Activated CD8-positive, alpha-beta T cell treated with anti-CD3 and anti-CD28 coated beads for 36 hours (primary cell): ENCODE measurements at regions not wholly inside any gene's neighbourhood (a gene's known extent, or its start where the extent isn't known, plus 50 kb on each side); places are given as distances from the start of the nearest gene placed in this dataset.

Experiments used
- ATAC-seq: fragments of 200-7000 bp; cut with Tn5 transposase; one replicate; pipeline ENCODE4 v1.10.0; 2021; ENCODE audit warnings: mild to moderate bottlenecking, moderate library complexity
- CTCF ChIA-PET: fragments of 350-600 bp; sonication (Branson Sonifier 250); formaldehyde crosslinking; loops from one replicate; lab custom pipeline; 2021; ENCODE audit warnings: antibody characterized with exemption; lab: Charles Lee
- POLR2A ChIA-PET: fragments of 350-600 bp; sonication (Branson Sonifier 250); formaldehyde crosslinking; loops from one replicate; lab custom pipeline; 2021; ENCODE audit warnings: antibody characterized with exemption; lab: Charles Lee
- DNase-seq: peaks from one replicate; pipeline ENCODE4 v3.0.0-alpha.2; 2020
- H3K27ac Mint-ChIP-seq: one replicate; pipeline ENCODE4 v1.8.0; 2021; ENCODE audit warnings: mild to moderate bottlenecking, mixed read lengths
- H3K27me3 Mint-ChIP-seq: one replicate; pipeline ENCODE4 v1.8.0; 2021; ENCODE audit warnings: mixed read lengths
- H3K36me3 Mint-ChIP-seq: one replicate; pipeline ENCODE4 v1.8.0; 2021; ENCODE audit warnings: low read depth, mixed read lengths
- H3K4me1 Mint-ChIP-seq: one replicate; pipeline ENCODE4 v1.8.0; 2021; ENCODE audit warnings: low read depth, mixed read lengths
- H3K4me3 Mint-ChIP-seq: one replicate; pipeline ENCODE4 v1.8.0; 2021; ENCODE audit warnings: mild to moderate bottlenecking, moderate library complexity, mixed read lengths
- H3K9me3 Mint-ChIP-seq: one replicate; pipeline ENCODE4 v1.8.0; 2021; ENCODE audit warnings: mixed read lengths
- intact Hi-C: fragments of 100-400 bp; cut with micrococcal nuclease; formaldehyde crosslinking; loops from one replicate; pipeline ENCODE4 v1.10.0; 2022
- TF ChIP-seq, protein P1 (sequence below): fragments of 200-600 bp; IDR thresholded peaks from one replicate; pipeline ENCODE4 v1.8.0; 2022; ENCODE audit warnings: antibody characterized with exemption, mild to moderate bottlenecking

DNA sequence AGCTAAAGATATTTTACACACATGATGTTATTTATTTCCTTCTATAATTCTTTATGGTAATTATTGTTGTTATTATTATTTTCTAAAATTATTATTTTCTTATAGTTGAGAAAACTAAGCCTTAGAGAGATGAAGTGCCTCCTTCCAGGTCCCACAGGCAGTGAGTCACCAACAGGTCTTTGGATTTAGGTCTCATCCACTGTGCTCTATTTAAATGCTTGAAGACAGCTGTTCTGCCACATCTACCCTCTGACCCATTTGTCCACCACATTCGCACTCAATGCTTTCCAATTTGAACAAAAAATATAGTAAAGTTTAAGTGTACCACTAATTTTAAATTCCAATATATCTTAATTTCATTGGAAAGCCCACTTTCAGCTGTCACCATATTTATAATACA lies 566.4 kb downstream of the PPARGC1A start:
- DNase-seq (no peak), ATAC-seq (no peak)
- Mint-ChIP-seq H3K36me3 (no peaks in the 10 kb centered on the region), H3K27me3 (no peaks in the 10 kb centered on the region), H3K27ac (no peak overlapping the region), H3K9me3 (no peaks in the 10 kb centered on the region), H3K4me3 (no peak overlapping the region), H3K4me1 (peaks cover 7% of the 10 kb centered on the region)
- TF ChIP-seq, protein P1, sequence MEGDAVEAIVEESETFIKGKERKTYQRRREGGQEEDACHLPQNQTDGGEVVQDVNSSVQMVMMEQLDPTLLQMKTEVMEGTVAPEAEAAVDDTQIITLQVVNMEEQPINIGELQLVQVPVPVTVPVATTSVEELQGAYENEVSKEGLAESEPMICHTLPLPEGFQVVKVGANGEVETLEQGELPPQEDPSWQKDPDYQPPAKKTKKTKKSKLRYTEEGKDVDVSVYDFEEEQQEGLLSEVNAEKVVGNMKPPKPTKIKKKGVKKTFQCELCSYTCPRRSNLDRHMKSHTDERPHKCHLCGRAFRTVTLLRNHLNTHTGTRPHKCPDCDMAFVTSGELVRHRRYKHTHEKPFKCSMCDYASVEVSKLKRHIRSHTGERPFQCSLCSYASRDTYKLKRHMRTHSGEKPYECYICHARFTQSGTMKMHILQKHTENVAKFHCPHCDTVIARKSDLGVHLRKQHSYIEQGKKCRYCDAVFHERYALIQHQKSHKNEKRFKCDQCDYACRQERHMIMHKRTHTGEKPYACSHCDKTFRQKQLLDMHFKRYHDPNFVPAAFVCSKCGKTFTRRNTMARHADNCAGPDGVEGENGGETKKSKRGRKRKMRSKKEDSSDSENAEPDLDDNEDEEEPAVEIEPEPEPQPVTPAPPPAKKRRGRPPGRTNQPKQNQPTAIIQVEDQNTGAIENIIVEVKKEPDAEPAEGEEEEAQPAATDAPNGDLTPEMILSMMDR, result no peak
- CTCF ChIA-PET, result no interaction called here
- POLR2A ChIA-PET, result interaction anchor here (1.1 kb wide), 1 partner anchor 11 kb away, joined by 3 read pairs; no protein-coding TSS in a partner anchor
- intact Hi-C loops, result no loop called here

DNA sequence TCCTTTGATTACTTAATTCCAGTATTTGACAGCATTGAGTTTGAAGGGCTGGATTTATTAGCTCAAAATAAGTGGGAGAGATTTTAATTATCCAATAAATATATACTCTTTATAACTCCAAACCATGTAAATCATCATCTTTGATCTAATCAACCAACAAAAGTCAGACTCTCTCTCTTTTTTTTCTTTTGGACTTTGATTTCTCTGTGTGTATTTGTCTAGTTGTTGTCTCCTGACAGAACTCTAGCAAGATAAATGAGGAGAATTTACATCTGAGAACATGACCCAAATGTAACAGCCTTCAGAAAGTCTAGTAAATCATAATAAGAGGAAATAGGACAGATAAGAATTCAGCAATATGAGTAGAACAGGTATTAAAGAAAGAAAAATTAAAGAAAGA lies 567.1 kb downstream of the PPARGC1A start:
- peaks cover 6% of the 10 kb centered on the region for H3K4me1 Mint-ChIP-seq
- DNase-seq (no peak), ATAC-seq (no peak)
- H3K36me3 Mint-ChIP-seq, result no peaks in the 10 kb centered on the region
- H3K27ac Mint-ChIP-seq, result no peak overlapping the region
- TF ChIP-seq, protein P1, result no peak
- intact Hi-C loops, result no loop called here
- POLR2A ChIA-PET, result no interaction called here
- no peak overlapping the region for H3K4me3 Mint-ChIP-seq
- CTCF ChIA-PET, result no interaction called here
- H3K27me3 Mint-ChIP-seq, result no peaks in the 10 kb centered on the region
- H3K9me3 Mint-ChIP-seq, result no peaks in the 10 kb centered on the region

DNA sequence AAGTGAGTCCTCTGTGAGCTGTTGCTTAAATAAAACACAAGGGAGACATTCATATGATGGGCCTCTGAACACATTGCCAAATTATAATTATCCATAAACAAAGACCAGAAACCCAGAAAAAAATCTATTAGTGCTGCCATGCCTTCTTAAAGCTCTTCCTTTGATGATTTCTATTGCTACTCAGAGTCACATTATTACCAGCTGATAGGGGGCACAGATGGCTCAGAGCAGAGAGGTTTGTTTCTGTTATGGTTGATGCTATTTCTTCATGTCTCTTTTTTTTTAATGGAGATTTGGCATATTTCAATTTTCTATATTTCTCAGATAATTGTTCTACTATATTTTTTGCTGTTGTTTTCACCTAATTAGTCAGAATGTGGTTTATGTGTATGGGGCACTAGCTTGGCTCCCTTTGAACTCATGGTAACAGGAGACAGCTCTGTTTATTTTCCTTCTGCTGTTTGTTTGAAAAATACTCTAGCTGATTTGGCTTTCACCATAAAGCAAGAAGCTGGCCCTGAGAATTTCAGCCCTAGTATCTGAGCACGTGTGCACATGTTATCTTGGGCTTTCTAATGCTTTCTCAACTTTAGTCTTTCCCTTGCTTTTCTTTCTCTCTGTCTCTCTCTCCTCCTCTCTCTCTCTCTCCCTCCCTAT lies 568.8 kb downstream of the PPARGC1A start:
- intact Hi-C loops, result no loop called here

DNA sequence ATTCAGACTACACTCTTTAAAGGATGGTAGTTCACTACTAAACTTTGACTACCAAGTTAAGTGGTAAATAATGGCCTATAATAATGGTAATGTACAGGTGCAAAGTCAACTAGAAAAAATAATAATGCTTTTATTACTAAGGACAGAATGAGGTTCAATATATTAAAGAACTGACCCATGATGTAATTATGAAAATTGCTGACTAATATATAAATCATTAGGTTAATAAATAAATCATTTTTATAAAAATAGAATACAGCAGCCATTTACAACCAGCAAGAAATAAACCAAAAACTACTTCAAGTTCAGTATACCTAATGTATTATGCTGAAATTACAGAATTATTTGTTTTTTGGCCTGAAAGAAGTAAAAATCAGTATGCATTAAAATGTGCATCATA lies 577.2 kb downstream of the PPARGC1A start:
- intact Hi-C loops, result no loop called here
- POLR2A ChIA-PET, result no interaction called here
- Mint-ChIP-seq H3K36me3 (no peaks in the 10 kb centered on the region), H3K4me3 (no peak overlapping the region), H3K27ac (no peak overlapping the region), H3K4me1 (no peaks in the 10 kb centered on the region), H3K27me3 (no peaks in the 10 kb centered on the region), H3K9me3 (no peaks in the 10 kb centered on the region)
- no peak for ATAC-seq
- TF ChIP-seq, protein P1, result no peak
- DNase-seq, result no peak
- CTCF ChIA-PET, result no interaction called here

More for the DNA sequence above, 568.8 kb downstream of the PPARGC1A start:
- Mint-ChIP-seq H3K4me1 (peaks cover 5% of the 10 kb centered on the region), H3K4me3 (no peak overlapping the region), H3K36me3 (no peaks in the 10 kb centered on the region), H3K9me3 (no peaks in the 10 kb centered on the region), H3K27ac (no peak overlapping the region), H3K27me3 (no peaks in the 10 kb centered on the region)
- ATAC-seq, result no peak
- no peak for DNase-seq
- TF ChIP-seq, protein P1, result no peak
- CTCF ChIA-PET, result no interaction called here
- POLR2A ChIA-PET, result interaction anchor here (0.8 kb wide), 1 partner anchor 25 kb away, joined by 3 read pairs; no protein-coding TSS in a partner anchor

DNA sequence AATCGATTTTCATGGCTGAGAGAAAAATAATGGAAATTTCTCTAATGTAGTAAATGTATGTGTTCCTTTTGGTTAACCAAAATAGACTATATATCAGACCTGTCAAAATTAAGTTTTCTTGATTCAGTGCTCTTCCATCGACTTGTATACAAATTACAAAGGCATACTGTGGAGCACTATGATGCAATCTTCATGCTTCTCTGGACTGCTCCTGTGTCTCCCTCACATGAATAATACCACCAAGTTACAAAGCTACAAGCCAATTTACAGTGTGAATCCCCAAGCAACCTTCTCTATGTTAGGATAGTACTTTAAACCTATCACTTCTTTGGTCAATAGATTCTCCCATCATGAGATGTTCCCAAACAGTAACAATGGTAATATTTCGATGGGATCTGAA lies 577.9 kb downstream of the PPARGC1A start:
- no peak overlapping the region for H3K4me3 Mint-ChIP-seq
- no peaks in the 10 kb centered on the region for H3K9me3 Mint-ChIP-seq
- H3K27me3 Mint-ChIP-seq, result no peaks in the 10 kb centered on the region
- H3K27ac Mint-ChIP-seq, result no peak overlapping the region
- ChIA-PET POLR2A (no interaction called here), CTCF (no interaction called here)
- no peak for DNase-seq
- TF ChIP-seq, protein P1, result no peak
- intact Hi-C loops, result no loop called here
- H3K36me3 Mint-ChIP-seq, result no peaks in the 10 kb centered on the region
- no peaks in the 10 kb centered on the region for H3K4me1 Mint-ChIP-seq
- ATAC-seq, result no peak
